Naive thymus-derived CD4-positive, alpha-beta T cell (primary cell): ENCODE measurements at regions not wholly inside any gene's neighbourhood (a gene's known extent, or its start where the extent isn't known, plus 50 kb on each side); places are given as distances from the start of the nearest gene placed in this dataset.
"Not testable (repeated sequence)": the region's sequence is repeated elsewhere in the genome, so short reads cannot be mapped to it uniquely, and the experiment has no call there.

Experiments used
- ATAC-seq: fragments of 150-1000 bp; cut with Tn5 transposase; 2 replicates; pipeline ENCODE4 v1.10.0; 2021; ENCODE audit warnings: mild to moderate bottlenecking, moderate library complexity
- CTCF ChIA-PET: fragments of 350-600 bp; sonication (Branson Sonifier 250); formaldehyde crosslinking; loops from one replicate; lab custom pipeline; 2021; ENCODE audit warnings: antibody characterized with exemption; lab: Charles Lee
- POLR2A ChIA-PET: fragments of 350-600 bp; sonication (Branson Sonifier 250); formaldehyde crosslinking; loops from one replicate; lab custom pipeline; 2021; ENCODE audit warnings: antibody characterized with exemption, inconsistent platforms; lab: Charles Lee
- DNase-seq, 9 donors: peaks; one replicate each; pipeline versions ENCODE4 v3.0.0 to v3.0.0-alpha.2; 2020 to 2022; ENCODE audit warnings: mixed read lengths in 1 of 9
- H3K27ac ChIP-seq: one replicate; pipeline ENCODE4 v1.7.0; 2013; ENCODE audit warnings: mild to moderate bottlenecking, low read depth, low read length, moderate library complexity
- H3K27me3 ChIP-seq, 2 donors: one replicate each; pipeline ENCODE4 v1.7.0; 2013; ENCODE audit warnings: low read length in 2 of 2, mild to moderate bottlenecking in 2 of 2, moderate library complexity in 2 of 2; ENCODE audit not compliant: control insufficient read depth in 2 of 2, insufficient read depth in 2 of 2
- H3K36me3 ChIP-seq, 3 experiments: 1 replicate in 2 of 3; 2 replicates in 1 of 3; pipeline ENCODE4 v1.7.0; 2013; ENCODE audit warnings: low read length in 3 of 3, mild to moderate bottlenecking in 3 of 3, moderate library complexity in 1 of 3; ENCODE audit not compliant: insufficient read depth in 3 of 3, control insufficient read depth in 2 of 3
- H3K4me1 ChIP-seq, 2 donors: one replicate each; pipeline ENCODE4 v1.7.0; 2013; ENCODE audit warnings: low read length in 2 of 2, mild to moderate bottlenecking in 2 of 2, moderate library complexity in 1 of 2; ENCODE audit not compliant: control insufficient read depth in 2 of 2, insufficient read depth in 2 of 2
- H3K4me3 ChIP-seq: 2 replicates; pipeline ENCODE4 v1.7.0; 2013; ENCODE audit warnings: mild to moderate bottlenecking, low read length
- H3K9me3 ChIP-seq, 3 experiments: 1 replicate in 2 of 3; 2 replicates in 1 of 3; pipeline ENCODE4 v1.7.0; 2013; ENCODE audit warnings: low read length in 3 of 3; ENCODE audit not compliant: control insufficient read depth in 2 of 3
- H3K27ac Mint-ChIP-seq, 9 donors: one replicate each; pipeline ENCODE4 v1.8.0; 2020 to 2022; ENCODE audit warnings: mixed read lengths in 9 of 9, mild to moderate bottlenecking in 8 of 9, moderate library complexity in 5 of 9, inconsistent platforms in 2 of 9
- H3K27me3 Mint-ChIP-seq, 5 donors: one replicate each; pipeline ENCODE4 v1.8.0; 2021 to 2022; ENCODE audit warnings: mixed read lengths in 5 of 5, mild to moderate bottlenecking in 1 of 5
- H3K36me3 Mint-ChIP-seq, 5 donors: one replicate each; pipeline ENCODE4 v1.8.0; 2020 to 2022; ENCODE audit warnings: mixed read lengths in 5 of 5, mild to moderate bottlenecking in 3 of 5, inconsistent platforms in 1 of 5
- H3K4me1 Mint-ChIP-seq, 7 donors: one replicate each; pipeline ENCODE4 v1.8.0; 2020 to 2022; ENCODE audit warnings: mixed read lengths in 7 of 7, mild to moderate bottlenecking in 3 of 7, inconsistent platforms in 1 of 7
- H3K4me3 Mint-ChIP-seq, 10 donors: one replicate each; pipeline ENCODE4 v1.8.0; 2020 to 2022; ENCODE audit warnings: mild to moderate bottlenecking in 10 of 10, mixed read lengths in 10 of 10, moderate library complexity in 6 of 10, inconsistent platforms in 2 of 10
- H3K9me3 Mint-ChIP-seq, 11 donors: one replicate each; pipeline ENCODE4 v1.8.0; 2020 to 2022; ENCODE audit warnings: mixed read lengths in 11 of 11, mild to moderate bottlenecking in 4 of 11, inconsistent platforms in 1 of 11, moderate library complexity in 1 of 11
- intact Hi-C, 2 donors: fragments of 100-400 bp; cut with micrococcal nuclease; formaldehyde crosslinking; loops; one replicate each; pipeline ENCODE4 v1.15.1; 2023

DNA sequence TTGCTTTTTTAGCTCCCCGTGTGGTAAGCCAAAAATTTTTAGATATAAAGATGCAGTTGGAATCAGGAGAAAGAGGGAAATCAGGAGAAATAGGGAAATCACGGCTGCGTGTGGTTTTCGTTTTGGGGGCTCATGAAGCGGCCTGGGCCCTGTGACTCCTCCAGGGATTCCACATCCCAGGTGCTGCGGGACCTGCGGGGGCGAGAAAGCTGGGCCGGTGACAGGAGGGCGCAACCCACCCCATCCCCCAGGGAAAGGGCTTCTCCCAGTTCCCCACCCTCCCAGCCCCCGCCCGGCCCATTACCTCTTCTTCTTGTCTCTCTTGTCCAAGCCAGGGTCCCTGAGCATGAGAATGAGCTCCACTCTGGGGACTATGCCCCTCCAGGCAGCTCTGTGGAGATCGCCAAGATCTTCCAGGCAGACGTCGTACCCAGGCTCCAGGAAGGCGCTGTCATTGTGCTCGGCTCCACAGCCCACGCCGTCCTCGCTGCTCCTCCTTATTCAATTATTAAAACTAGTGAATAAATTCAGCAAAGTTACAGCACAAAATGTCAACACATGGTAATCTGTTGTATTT is 111.0 kb downstream of the MRPL57 start:
- intact Hi-C loops: no loop called here
- H3K9me3 ChIP-seq: no peaks in the 10 kb centered on the region
- ATAC-seq (no peak), DNase-seq (no peak)
- H3K27ac Mint-ChIP-seq: no peak overlapping the region
- H3K27me3 Mint-ChIP-seq: peaks cover 11 to 34% (median 16%) of the 10 kb centered on the region in 5 donors
- peaks cover 0 to 4% of the 10 kb centered on the region in 2 donors for H3K27me3 ChIP-seq
- H3K27ac ChIP-seq: no peak overlapping the region
- POLR2A ChIA-PET: no interaction called here
- H3K36me3 ChIP-seq: no peaks in the 10 kb centered on the region
- CTCF ChIA-PET: interaction anchor here (0.6 kb wide), 1 partner anchor 458 kb away, joined by 3 read pairs; no protein-coding TSS in a partner anchor
- H3K4me1 ChIP-seq: no peaks in the 10 kb centered on the region
- no peak overlapping the region for H3K4me3 ChIP-seq
- no peak overlapping the region for H3K4me3 Mint-ChIP-seq
- no peaks in the 10 kb centered on the region for H3K36me3 Mint-ChIP-seq
- H3K4me1 Mint-ChIP-seq: no peaks in the 10 kb centered on the region
- peaks cover 0 to 3% (median 0%) of the 10 kb centered on the region in 11 donors for H3K9me3 Mint-ChIP-seq

DNA sequence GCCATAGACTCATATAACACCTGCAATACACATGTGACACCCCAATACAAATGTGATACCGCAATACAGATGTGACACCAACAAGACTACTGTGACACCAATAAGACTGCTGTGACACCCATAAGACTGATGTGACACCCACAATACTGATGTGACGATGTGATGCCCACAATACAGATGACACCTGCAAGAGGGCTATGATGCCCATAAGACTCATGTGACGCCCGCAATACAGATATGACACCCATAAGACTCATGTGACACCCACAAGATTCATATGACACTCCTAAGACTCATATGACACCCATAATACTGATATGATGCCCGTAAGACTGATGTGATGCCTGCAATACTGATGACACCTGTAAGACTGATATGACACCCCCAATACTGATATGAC is 113.0 kb downstream of the MRPL57 start:
- Mint-ChIP-seq H3K27ac (no peak overlapping the region), H3K27me3 (peaks cover 0 to 16% (median 4%) of the 10 kb centered on the region in 5 donors), H3K9me3 (peaks cover 0 to 3% (median 0%) of the 10 kb centered on the region in 11 donors), H3K4me3 (no peak overlapping the region), H3K36me3 (no peaks in the 10 kb centered on the region), H3K4me1 (no peaks in the 10 kb centered on the region)
- no peak for DNase-seq
- ATAC-seq: peak; percentile 12
- intact Hi-C loops: no loop called here
- H3K9me3 ChIP-seq: no peaks in the 10 kb centered on the region
- H3K36me3 ChIP-seq: no peaks in the 10 kb centered on the region
- no peaks in the 10 kb centered on the region for H3K4me1 ChIP-seq
- H3K27ac ChIP-seq: no peak overlapping the region
- ChIA-PET CTCF (no interaction called here), POLR2A (no interaction called here)
- peaks cover 0 to 4% of the 10 kb centered on the region in 2 donors for H3K27me3 ChIP-seq
- no peak overlapping the region for H3K4me3 ChIP-seq

DNA sequence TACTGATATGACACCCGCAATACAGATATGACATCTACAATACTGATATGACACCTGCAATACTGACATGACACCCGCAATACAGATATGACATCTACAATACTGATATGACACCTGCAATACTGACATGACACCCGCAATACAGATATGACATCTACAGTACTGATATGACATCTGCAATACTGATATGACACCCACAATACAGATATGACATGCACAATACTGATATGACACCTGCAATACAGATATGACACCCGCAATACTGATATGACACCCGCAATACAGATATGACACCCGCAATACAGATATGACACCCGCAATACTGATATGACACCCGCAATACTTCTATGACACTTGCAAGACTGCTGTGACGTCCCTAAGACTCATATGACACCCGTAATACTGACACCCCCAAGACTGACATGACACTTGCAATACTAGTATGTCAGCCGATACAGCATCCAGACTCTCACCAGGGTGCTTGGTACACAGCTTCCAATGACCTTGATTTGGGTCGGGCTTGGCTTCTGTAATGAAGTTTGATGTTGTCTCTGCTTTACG is 114.1 kb downstream of the MRPL57 start:
- intact Hi-C loops, ATAC-seq, CTCF ChIA-PET, H3K4me3 Mint-ChIP-seq, DNase-seq, POLR2A ChIA-PET, H3K4me1 ChIP-seq, H3K9me3 ChIP-seq, H3K4me3 ChIP-seq, H3K27ac ChIP-seq, H3K36me3 Mint-ChIP-seq, H3K9me3 Mint-ChIP-seq, H3K27me3 Mint-ChIP-seq, H3K27ac Mint-ChIP-seq, H3K36me3 ChIP-seq, H3K27me3 ChIP-seq, H3K4me1 Mint-ChIP-seq: not testable (repeated sequence)

DNA sequence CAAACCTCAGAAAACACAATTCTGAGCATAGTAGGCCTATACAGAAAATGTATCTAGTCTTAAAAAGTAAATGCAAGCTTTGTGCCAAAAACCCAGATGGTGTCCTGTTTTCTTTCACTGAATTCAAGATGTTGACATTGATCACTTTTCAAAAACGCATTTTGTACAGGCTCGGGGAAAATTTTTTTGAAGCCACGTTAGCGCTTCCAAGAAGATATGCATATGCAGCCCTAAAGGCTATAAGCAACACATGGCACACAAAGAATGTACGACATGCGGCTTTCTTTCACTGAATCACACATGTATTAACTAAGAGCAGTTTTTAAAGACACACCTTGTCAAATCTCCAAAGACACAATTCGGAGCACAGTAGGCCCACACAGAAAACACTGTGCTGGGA is 115.4 kb downstream of the MRPL57 start:
- Mint-ChIP-seq H3K9me3 (peaks cover 0 to 3% (median 0%) of the 10 kb centered on the region in 11 donors), H3K4me1 (peaks cover 0 to 3% (median 0%) of the 10 kb centered on the region in 7 donors), H3K4me3 (no peak overlapping the region), H3K27me3 (peaks cover 0 to 5% (median 0%) of the 10 kb centered on the region in 5 donors), H3K27ac (no peak overlapping the region), H3K36me3 (no peaks in the 10 kb centered on the region)
- CTCF ChIA-PET: interaction anchor here (1.5 to 1.7 kb wide), 2 partner anchors 185 to 188 kb away, joined by 3 to 7 read pairs; no protein-coding TSS in a partner anchor
- no peak for ATAC-seq
- Histone ChIP-seq H3K27ac (no peak overlapping the region), H3K36me3 (no peaks in the 10 kb centered on the region), H3K4me3 (no peak overlapping the region), H3K4me1 (no peaks in the 10 kb centered on the region), H3K27me3 (no peaks in the 10 kb centered on the region), H3K9me3 (no peaks in the 10 kb centered on the region)
- intact Hi-C loops: no loop called here
- POLR2A ChIA-PET: no interaction called here
- no peak for DNase-seq

DNA sequence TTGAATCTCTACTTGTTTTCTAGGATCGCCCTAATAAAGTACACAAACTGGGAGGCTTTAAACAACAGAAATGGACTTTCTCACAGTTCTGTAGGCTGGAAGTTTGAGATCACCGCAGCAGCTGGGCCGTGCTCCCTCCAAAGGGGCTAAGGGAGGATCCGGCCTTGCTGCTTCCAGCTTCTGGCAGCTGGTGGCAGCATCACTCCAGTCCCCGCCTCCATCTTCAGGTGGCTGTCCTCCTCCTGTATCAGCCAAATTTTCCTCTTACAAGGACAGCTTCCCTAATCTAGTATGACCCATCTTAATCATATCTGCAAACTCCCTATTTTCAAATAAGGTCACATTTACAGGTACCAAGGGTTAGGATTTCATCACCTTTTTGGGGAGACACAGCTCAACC is 120.5 kb downstream of the MRPL57 start:
- H3K4me3 ChIP-seq, H3K9me3 Mint-ChIP-seq, H3K36me3 ChIP-seq, H3K27me3 Mint-ChIP-seq, H3K36me3 Mint-ChIP-seq, H3K27me3 ChIP-seq, H3K9me3 ChIP-seq: not testable (repeated sequence)
- ATAC-seq (peak; percentile 19), DNase-seq (peak in 7 of 9 donors; percentile 8 to 40 (median 38))
- peak overlapping the region; percentile 44 for H3K27ac ChIP-seq
- intact Hi-C loops: loop anchor here (1.0 to 5.0 kb wide), 6 partner anchors 105 to 1665 kb away; partner anchors contain the start of genes EEF1AKMT1 (in 1 of the 2), MPHOSPH8 (in 1 of the 2) and ZMYM5 (in 1 of the 2)
- peak overlapping the region in 9 of 10 donors; percentile 78 to 95 (median 85) for H3K4me3 Mint-ChIP-seq
- peak overlapping the region; percentile 58 to 90 (median 86) for H3K27ac Mint-ChIP-seq
- peaks cover 11 to 15% of the 10 kb centered on the region in 2 donors for H3K4me1 ChIP-seq
- ChIA-PET CTCF (interaction anchor here (0.6 to 5.5 kb wide), 13 partner anchors 12 to 306 kb away, joined by 3 to 71 read pairs (median 4); partner anchors contain the start of gene ZDHHC20), POLR2A (interaction anchor here (0.6 to 2.0 kb wide), 5 partner anchors 120 to 1524 kb away, joined by 3 to 11 read pairs (median 6); partner anchors contain the start of genes MRPL57, SKA3 and ZDHHC20)
- H3K4me1 Mint-ChIP-seq: peaks cover 8 to 25% (median 22%) of the 10 kb centered on the region in 7 donors

DNA sequence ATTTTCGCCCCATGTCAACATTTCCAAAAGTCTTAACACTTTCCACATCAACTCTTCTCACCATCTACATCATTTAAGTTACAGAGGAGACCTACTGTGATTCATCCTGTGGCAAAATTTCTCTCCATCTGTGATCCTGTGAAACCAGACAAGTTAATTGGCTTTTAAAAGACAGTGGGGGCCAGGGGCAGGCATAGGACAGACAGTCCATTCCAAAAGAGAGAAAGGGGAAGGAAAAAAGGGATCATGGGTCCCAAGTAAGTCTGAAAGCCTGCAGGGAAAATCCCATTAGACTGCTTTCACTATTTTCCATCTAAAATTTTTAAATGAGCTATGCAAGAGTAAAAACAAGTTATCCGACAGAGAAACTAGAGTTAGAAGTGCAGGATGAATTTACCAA is 121.0 kb downstream of the MRPL57 start:
- ChIA-PET POLR2A (interaction anchor here (0.6 to 2.0 kb wide), 7 partner anchors 112 to 1524 kb away, joined by 3 to 11 read pairs (median 6); partner anchors contain the start of genes MICU2, MRPL57, SKA3 and ZDHHC20), CTCF (interaction anchor here (0.6 to 5.5 kb wide), 12 partner anchors 15 to 306 kb away, joined by 3 to 71 read pairs (median 4); partner anchors contain the start of gene ZDHHC20)
- Mint-ChIP-seq H3K27me3 (no peaks in the 10 kb centered on the region), H3K36me3 (peaks cover 0 to under 1% (median 0%) of the 10 kb centered on the region in 5 donors), H3K9me3 (no peaks in the 10 kb centered on the region), H3K4me1 (peaks cover 10 to 25% (median 22%) of the 10 kb centered on the region in 7 donors), H3K4me3 (peak overlapping the region; percentile 78 to 95 (median 86)), H3K27ac (peak overlapping the region; percentile 58 to 90 (median 86))
- no peaks in the 10 kb centered on the region for H3K36me3 ChIP-seq
- no peak for DNase-seq
- H3K27me3 ChIP-seq: no peaks in the 10 kb centered on the region
- H3K4me1 ChIP-seq: peaks cover 11 to 15% of the 10 kb centered on the region in 2 donors
- H3K9me3 ChIP-seq: no peaks in the 10 kb centered on the region
- intact Hi-C loops: loop anchor here (1.0 to 5.0 kb wide), 6 partner anchors 105 to 1665 kb away; partner anchors contain the start of genes EEF1AKMT1 (in 1 of the 2), MPHOSPH8 (in 1 of the 2) and ZMYM5 (in 1 of the 2)
- H3K27ac ChIP-seq: peak overlapping the region; percentile 44
- no peak for ATAC-seq
- H3K4me3 ChIP-seq: peak overlapping the region; percentile 90
